ENCODE measurements at regions not wholly inside any gene's neighbourhood (a gene's known extent, or its start where the extent isn't known, plus 50 kb on each side); places are given as distances from the start of the nearest gene placed in this dataset.

GRCh38 chr4:163967710-163968109, 473.2 kb downstream of the TMA16 start:
- no TSS peak for BruUV-seq (replicated peaks)
- H3K4me3 ChIP-seq (ENCODE audit: low read depth, low read length, poor library complexity, severe bottlenecking): no peak overlapping the region
- intact Hi-C loops (cut with micrococcal nuclease; ENCODE audit: unreplicated experiment): no loop called here
- no peaks in the 10 kb centered on the region for H3K79me2 ChIP-seq (ENCODE audit: insufficient read depth, low read depth, low read length)
- no peaks in the 10 kb centered on the region for H3K9me3 ChIP-seq (ENCODE audit: low read length)
- TF ChIP-seq, protein P1, sequence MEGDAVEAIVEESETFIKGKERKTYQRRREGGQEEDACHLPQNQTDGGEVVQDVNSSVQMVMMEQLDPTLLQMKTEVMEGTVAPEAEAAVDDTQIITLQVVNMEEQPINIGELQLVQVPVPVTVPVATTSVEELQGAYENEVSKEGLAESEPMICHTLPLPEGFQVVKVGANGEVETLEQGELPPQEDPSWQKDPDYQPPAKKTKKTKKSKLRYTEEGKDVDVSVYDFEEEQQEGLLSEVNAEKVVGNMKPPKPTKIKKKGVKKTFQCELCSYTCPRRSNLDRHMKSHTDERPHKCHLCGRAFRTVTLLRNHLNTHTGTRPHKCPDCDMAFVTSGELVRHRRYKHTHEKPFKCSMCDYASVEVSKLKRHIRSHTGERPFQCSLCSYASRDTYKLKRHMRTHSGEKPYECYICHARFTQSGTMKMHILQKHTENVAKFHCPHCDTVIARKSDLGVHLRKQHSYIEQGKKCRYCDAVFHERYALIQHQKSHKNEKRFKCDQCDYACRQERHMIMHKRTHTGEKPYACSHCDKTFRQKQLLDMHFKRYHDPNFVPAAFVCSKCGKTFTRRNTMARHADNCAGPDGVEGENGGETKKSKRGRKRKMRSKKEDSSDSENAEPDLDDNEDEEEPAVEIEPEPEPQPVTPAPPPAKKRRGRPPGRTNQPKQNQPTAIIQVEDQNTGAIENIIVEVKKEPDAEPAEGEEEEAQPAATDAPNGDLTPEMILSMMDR (conservative IDR thresholded peaks at IDR 0.05; ENCODE audit: low read length): no peak
- H4K20me1 ChIP-seq (ENCODE audit: insufficient read depth, low read length): no peaks in the 10 kb centered on the region
- H2AFZ ChIP-seq (ENCODE audit: low read length): no peak overlapping the region
- CTCF ChIA-PET (ENCODE audit: unreplicated experiment): no interaction called here
- no peak for DNase-seq (ENCODE audit: low spot score)
- H3K36me3 ChIP-seq (ENCODE audit: insufficient read depth, low read length): no peaks in the 10 kb centered on the region
- no peaks in the 10 kb centered on the region for H3K9me2 ChIP-seq (ENCODE audit: insufficient read depth, low read length)
- H3K4me1 ChIP-seq (ENCODE audit: insufficient read depth, low read length, poor library complexity, severe bottlenecking): no peaks in the 10 kb centered on the region
- H3K27ac ChIP-seq (ENCODE audit: low read depth, low read length, poor library complexity, severe bottlenecking): no peak overlapping the region
- POLR2A ChIA-PET: interaction anchor here (0.5 kb wide), 1 partner anchor 70 kb away, joined by 4 read pairs; no protein-coding TSS in a partner anchor
- no peak overlapping the region for H3K4me2 ChIP-seq (ENCODE audit: low read length)

GRCh38 chr4:163969291-163969690, 474.8 kb downstream of the TMA16 start:
- TF ChIP-seq EZH2phosphoT487 (IDR thresholded peaks at IDR 0.05; ENCODE audit: borderline replicate concordance, low read depth, low read length): no peak
- TF ChIP-seq, protein P1 (conservative IDR thresholded peaks at IDR 0.05; ENCODE audit: low read length): no peak
- H4K20me1 ChIP-seq (ENCODE audit: insufficient read depth, low read length): no peaks in the 10 kb centered on the region
- POLR2A ChIA-PET: interaction anchor here (0.5 to 1.2 kb wide), 3 partner anchors 16 to 77 kb away, joined by 3 read pairs; no protein-coding TSS in a partner anchor
- CTCF ChIA-PET (ENCODE audit: unreplicated experiment): no interaction called here
- BruUV-seq (replicated peaks): no TSS peak
- H3K4me3 ChIP-seq (ENCODE audit: low read depth, low read length, poor library complexity, severe bottlenecking): no peak overlapping the region
- H3K4me1 ChIP-seq (ENCODE audit: insufficient read depth, low read length, poor library complexity, severe bottlenecking): no peaks in the 10 kb centered on the region
- H3K9me3 ChIP-seq (ENCODE audit: low read length): no peaks in the 10 kb centered on the region
- no peaks in the 10 kb centered on the region for H3K9me2 ChIP-seq (ENCODE audit: insufficient read depth, low read length)
- H3K4me2 ChIP-seq (ENCODE audit: low read length): no peak overlapping the region
- H3K27ac ChIP-seq (ENCODE audit: low read depth, low read length, poor library complexity, severe bottlenecking): no peak overlapping the region
- H2AFZ ChIP-seq (ENCODE audit: low read length): no peak overlapping the region
- no peaks in the 10 kb centered on the region for H3K36me3 ChIP-seq (ENCODE audit: insufficient read depth, low read length)
- intact Hi-C loops (cut with micrococcal nuclease; ENCODE audit: unreplicated experiment): no loop called here
- no peaks in the 10 kb centered on the region for H3K79me2 ChIP-seq (ENCODE audit: insufficient read depth, low read depth, low read length)
- no peak for DNase-seq (ENCODE audit: low spot score)

DNA sequence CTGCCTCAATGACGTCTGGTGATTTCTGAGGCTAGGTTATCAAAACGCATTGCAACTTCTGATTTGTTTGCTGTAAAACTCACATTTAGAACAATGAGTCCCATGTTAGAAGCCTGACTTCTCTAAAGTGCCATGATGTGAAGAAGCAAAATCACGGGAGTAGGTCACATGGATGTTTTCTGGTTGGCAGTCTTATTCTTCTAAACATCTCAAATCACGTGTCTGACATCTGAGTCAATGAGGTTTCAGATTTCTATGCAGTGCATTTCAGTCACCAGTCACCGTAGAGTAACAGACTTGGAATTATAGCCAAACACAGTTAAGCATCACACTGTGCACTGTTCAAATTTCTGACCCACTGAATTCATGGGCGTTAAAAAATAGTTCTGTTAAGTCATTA, 482.1 kb downstream of the TMA16 start:
- H3K4me3 ChIP-seq (ENCODE audit: low read depth, low read length, poor library complexity, severe bottlenecking): no peak overlapping the region
- ChIA-PET POLR2A (no interaction called here), CTCF (ENCODE audit: unreplicated experiment) (no interaction called here)
- no peak overlapping the region for H2AFZ ChIP-seq (ENCODE audit: low read length)
- BruUV-seq (replicated peaks): no TSS peak
- H3K4me1 ChIP-seq (ENCODE audit: insufficient read depth, low read length, poor library complexity, severe bottlenecking): no peaks in the 10 kb centered on the region
- no peak for TF ChIP-seq EZH2phosphoT487 (IDR thresholded peaks at IDR 0.05; ENCODE audit: borderline replicate concordance, low read depth, low read length)
- TF ChIP-seq, protein P1 (conservative IDR thresholded peaks at IDR 0.05; ENCODE audit: low read length): no peak
- H3K9me2 ChIP-seq (ENCODE audit: insufficient read depth, low read length): no peaks in the 10 kb centered on the region
- no peaks in the 10 kb centered on the region for H4K20me1 ChIP-seq (ENCODE audit: insufficient read depth, low read length)
- no peak overlapping the region for H3K27ac ChIP-seq (ENCODE audit: low read depth, low read length, poor library complexity, severe bottlenecking)
- DNase-seq (ENCODE audit: low spot score): no peak
- no peaks in the 10 kb centered on the region for H3K36me3 ChIP-seq (ENCODE audit: insufficient read depth, low read length)
- no peaks in the 10 kb centered on the region for H3K9me3 ChIP-seq (ENCODE audit: low read length)
- no peaks in the 10 kb centered on the region for H3K79me2 ChIP-seq (ENCODE audit: insufficient read depth, low read depth, low read length)
- intact Hi-C loops (cut with micrococcal nuclease; ENCODE audit: unreplicated experiment): no loop called here
- H3K4me2 ChIP-seq (ENCODE audit: low read length): no peak overlapping the region

Data from OCI-LY7 (cell line).